Peyer's patch (tissue), 4 donors: ENCODE measurements at regions not wholly inside any gene's neighbourhood (a gene's known extent, or its start where the extent isn't known, plus 50 kb on each side); places are given as distances from the start of the nearest gene placed in this dataset.

Experiments
- CTCF ChIP-seq, 6 experiments: fragments of 450-650 bp in 4 of 6; fragments of 200-600 bp in 2 of 6; sonication (generic) in 1 of 6; IDR thresholded peaks; one replicate each; pipeline ENCODE4 v1.5.1; 2017 to 2019; ENCODE audit warnings: antibody characterized with exemption in 6 of 6, mild to moderate bottlenecking in 3 of 6, moderate library complexity in 1 of 6
- POLR2A ChIP-seq, 2 donors: fragments of 450-650 bp; IDR thresholded peaks; one replicate each; pipeline ENCODE4 v1.5.1; 2017; ENCODE audit warnings: antibody characterized with exemption in 2 of 2, mild to moderate bottlenecking in 2 of 2, moderate library complexity in 2 of 2

DNA sequence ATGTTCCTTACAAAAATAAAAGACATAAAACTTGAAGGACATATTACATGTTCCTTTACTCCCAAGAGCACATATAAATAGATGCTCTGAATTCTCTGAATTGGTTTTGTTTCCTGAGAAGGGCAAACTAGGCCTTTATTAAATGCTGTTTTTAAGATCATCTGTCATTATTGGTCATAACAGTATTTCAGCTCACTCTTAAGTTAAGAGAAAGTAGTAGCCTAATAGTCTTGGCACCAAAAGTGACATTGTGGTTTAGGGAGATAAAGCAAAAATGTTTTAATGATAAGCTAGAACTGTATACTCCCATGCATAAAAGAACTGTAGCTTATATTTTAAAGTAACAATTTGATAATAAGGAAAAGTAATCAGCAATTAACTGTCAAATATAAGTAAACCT, 361.1 kb upstream of the PTCHD4 start:
- TF ChIP-seq CTCF (IDR thresholded peaks at IDR 0.05) (no peak), POLR2A (IDR thresholded peaks at IDR 0.05) (no peak)
